ENCODE measurements at regions not wholly inside any gene's neighbourhood (a gene's known extent, or its start where the extent isn't known, plus 50 kb on each side); places are given as distances from the start of the nearest gene placed in this dataset.
A peak's percentile ranks its signal among the peaks of the same experiment; 100 is the strongest.

DNA sequence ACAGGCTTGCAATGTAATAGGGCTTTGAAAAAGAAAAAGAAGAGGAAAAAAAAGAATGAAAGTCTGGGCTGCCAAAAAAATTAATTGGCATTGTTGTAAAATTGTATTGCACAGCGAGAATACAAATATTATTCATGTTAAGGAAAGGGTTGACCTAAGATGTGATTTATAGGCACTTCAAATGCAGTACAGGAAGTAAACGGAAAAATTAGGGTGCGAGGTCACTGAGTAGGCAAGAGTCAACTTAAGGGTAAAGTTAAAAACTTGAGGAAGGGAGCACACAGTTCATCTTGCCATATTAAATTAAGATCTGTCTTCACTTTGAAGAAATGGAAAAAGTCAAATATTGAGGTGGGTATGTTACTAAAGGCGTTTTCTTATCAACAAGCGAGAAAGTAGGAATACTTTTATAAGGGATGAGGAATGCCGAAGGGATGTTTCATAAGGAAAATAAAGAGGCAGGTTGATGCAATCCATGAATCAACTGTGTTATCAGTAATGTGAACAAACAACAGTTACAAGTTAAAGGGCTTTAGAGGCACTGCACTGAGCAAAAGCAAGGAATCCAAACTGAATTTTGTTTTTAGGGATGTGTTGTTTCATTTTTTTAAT, 123.0 kb downstream of the WT1 start:
- DNase-seq (ENCODE audit: extremely low spot score, insufficient read length, low read depth) (no peak), FAIRE-seq (no peak)

GRCh38 chr11:32312865-32313403, 122.4 kb downstream of the WT1 start:
- FAIRE-seq = peak; percentile 38
- DNase-seq (ENCODE audit: extremely low spot score, insufficient read length, low read depth) = no peak

DNA sequence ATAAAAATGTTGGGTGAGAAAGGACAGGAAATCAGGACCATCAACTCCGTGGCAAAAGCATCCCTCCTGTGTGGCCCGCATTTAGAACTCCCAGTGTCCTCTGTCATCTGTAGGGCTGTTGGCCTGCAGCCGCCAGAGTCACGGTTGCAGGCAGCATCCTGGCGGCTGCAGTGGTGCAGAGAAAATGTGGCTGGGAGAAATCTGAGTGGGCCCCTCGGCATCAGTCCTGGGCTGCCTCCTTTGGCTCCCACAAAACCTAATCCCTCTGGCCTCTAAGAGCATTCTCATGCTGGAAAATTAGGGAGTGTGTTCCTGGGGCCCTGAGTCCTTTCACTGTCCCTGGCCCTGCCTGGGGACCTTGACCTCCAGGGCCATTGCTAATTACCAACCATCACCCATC, 121.9 kb downstream of the WT1 start:
- FAIRE-seq = no peak
- no peak for DNase-seq (ENCODE audit: extremely low spot score, insufficient read length, low read depth)

DNA sequence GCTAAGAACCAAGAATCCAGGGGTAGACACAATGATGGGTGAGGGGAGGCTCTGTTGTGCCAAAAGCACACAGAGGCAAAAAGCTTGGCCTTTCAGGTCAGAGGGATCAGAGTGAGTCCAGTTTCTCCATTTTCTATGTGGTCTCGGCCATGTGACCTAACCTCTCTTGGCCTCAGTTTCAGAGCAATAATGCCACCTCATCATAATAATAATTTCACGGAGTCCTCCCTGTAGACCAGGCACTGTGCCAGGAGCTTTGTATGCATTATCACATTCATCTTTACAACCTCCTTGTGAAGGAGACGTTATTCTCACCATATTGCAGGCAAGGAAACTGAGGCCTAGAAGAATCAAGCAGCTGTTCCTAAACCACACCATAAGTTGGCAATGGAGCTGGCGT, 120.2 kb downstream of the WT1 start:
- DNase-seq (ENCODE audit: extremely low spot score, insufficient read length, low read depth) (no peak), FAIRE-seq (no peak)

DNA sequence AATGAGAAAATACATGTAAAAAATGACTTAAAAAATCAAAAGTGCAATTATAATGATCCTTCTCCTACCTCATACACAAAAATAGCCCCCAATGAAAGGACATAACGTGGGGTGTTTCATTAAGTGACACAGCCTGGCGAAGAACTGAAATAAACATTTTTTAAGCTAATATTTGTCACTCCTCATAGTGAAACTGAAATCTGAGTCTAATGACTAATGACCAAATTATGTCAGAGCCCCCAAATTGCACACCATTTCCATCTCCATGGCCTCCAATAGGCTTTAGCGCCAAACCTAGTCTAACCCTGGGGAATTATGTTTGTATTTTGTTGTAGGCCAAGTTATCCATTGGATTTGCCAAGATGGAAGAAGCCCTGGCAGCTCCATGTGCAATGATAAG, 119.1 kb downstream of the WT1 start:
- no peak for DNase-seq (ENCODE audit: extremely low spot score, insufficient read length, low read depth)
- FAIRE-seq = no peak

DNA sequence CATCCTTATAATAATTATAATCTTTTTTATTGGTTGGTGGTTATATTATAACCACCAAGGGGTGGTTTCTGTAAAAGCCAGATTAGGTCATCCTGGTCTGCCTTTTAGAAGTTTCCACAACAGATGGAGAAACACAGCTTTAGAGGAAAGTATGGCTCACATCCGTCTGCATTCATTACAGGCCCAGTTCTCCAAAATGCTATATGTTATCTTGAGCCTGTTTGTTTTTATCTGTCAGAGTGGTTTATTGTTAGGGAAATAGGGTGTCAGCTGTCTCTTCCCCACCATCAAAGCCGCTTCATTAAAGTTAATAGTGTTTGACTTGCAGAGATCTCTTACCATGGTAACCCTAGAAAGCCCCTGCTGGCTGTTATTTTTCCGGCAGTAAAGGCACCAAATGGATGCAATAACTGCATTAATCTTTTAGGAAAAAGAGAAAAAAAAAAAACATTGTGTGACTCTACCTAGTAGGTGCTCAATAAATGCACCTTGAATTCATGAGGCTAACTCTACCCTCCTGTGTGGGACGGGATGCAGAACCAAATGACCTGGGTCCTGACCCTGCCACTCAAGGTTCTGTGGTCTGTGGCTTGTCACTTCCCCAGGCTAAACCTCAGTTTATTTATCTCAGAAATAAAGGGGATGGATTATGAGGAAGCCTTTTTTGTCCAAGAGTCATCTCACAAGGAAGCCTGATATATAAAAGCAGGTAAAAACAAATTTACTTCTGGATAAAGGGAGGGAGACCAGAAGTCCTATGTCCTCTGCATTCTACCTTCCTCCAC, 118.3 kb downstream of the WT1 start:
- DNase-seq (ENCODE audit: extremely low spot score, insufficient read length, low read depth) (no peak), FAIRE-seq (no peak)

- FAIRE-seq = no peak
Observed at GRCh38 chr11:32317643-32318042, 117.7 kb downstream of the WT1 start.

DNA sequence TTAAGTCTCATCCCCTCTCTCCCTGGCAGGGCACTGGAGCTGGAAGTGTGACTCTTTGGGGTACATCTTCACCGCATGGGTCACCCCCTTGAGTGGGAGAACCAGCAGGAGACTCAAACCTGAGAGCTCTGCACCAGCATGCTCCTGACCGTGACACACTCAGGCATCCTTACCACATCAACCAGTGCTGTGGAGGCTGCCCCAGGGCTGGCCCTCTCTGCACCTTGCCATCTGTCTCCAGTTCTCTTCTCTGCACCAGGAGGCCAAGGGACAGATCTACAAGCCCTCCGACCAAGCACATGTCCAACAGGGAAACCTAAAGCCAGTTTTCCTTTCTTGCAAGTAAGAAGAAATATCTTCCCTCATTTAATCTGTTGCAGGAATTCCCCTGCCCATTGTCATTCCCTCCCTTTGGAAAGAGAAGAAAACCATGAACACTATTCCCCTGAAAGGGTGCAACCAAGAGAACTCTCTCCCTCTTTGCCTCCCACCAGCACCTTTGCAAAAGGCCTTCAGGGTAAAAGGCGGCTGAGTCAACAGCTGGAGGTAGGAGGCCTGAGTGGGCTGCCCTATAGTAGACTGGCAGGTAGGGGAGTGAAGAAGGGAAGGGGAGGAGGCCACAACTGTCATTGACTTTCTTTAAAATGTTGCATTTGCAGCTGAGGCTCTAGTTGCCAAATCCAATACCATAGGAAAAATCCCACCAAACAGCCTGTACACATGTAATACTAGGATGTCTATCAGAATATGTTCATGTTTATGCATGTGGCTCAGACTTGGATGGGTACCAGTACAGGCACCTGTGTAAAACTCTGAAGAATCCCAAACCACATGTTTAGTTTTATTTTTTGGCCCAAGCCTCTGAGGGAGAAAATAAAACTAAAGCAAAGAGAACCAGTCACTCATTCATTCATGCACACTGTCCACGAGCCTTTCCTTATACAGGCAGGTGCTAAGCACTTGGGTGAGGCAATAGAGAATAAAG, 117.0 kb downstream of the WT1 start:
- DNase-seq (ENCODE audit: extremely low spot score, insufficient read length, low read depth) = no peak
- FAIRE-seq = no peak

More at GRCh38 chr11:32317643-32318042, 117.7 kb downstream of the WT1 start:
- DNase-seq (ENCODE audit: extremely low spot score, insufficient read length, low read depth) = no peak

- DNase-seq (ENCODE audit: extremely low spot score, insufficient read length, low read depth) (no peak), FAIRE-seq (no peak)
Observed at GRCh38 chr11:32323814-32324130, 111.6 kb downstream of the WT1 start.

GRCh38 chr11:32325187-32325586, 110.2 kb downstream of the WT1 start:
- no peak for DNase-seq (ENCODE audit: extremely low spot score, insufficient read length, low read depth)
- no peak for FAIRE-seq

- FAIRE-seq = no peak
- no peak for DNase-seq (ENCODE audit: extremely low spot score, insufficient read length, low read depth)
Observed at GRCh38 chr11:32325725-32326124, 109.6 kb downstream of the WT1 start.

- no peak for FAIRE-seq
- DNase-seq (ENCODE audit: extremely low spot score, insufficient read length, low read depth) = no peak
Observed at GRCh38 chr11:32326522-32326921, 108.8 kb downstream of the WT1 start.

DNA sequence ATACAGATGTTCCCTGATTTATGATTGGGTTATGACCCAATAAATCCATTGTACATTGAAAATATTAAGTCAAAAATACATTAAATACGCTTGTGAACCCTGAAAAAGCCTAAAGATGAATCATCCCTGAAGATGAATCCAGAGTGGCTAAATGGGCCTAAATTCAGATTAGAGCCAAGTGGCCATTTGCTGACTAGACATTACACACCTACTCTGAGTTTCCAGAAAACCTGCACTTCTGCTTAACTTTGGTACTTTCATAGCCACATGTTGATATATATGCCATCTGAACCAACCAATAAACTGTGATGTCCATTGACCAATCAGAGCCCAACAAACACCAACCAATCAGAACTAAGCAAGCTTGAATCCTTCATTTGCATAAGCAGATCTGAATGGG, 106.9 kb downstream of the WT1 start:
- no peak for DNase-seq (ENCODE audit: extremely low spot score, insufficient read length, low read depth)
- no peak for FAIRE-seq

DNA sequence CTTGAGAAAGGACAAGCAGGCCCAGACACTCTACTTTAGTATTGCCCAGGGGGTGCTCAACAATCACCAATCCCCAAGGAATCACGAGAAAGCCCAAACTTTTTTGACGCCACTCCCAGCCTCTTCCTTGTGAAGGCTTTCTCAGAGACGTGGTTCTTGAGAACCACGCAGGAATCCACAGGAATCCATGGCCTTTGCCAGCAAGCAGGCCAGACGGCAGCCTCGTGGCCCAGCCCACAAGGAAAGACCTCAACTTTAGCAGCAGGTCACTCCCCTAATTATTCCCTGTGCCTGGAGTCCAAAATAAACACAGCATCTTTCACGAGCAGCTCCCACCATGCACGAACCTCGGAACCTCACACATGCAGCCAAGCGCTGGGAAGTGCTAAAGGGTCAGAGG, 104.2 kb downstream of the WT1 start:
- FAIRE-seq (no peak), DNase-seq (ENCODE audit: extremely low spot score, insufficient read length, low read depth) (no peak)

DNA sequence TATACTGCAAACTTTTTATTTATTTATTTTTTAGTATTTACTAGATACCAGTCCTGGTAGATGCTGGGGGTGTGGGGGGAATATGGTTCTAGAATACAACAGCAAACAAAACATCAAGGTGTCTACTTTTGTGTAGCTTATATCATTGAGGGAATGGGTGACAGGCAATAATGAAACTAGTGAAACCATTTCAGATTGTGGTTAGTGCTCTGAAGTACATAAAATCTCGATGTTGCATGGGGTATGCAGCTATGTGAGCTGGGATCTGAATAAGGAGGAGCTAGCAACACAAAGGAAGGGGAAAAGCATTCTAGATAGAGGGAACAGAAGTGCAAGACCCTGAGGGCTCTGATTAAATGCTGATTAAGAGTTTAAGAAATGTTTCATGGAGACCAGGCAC, 103.5 kb downstream of the WT1 start:
- DNase-seq (ENCODE audit: extremely low spot score, insufficient read length, low read depth) (no peak), FAIRE-seq (no peak)

DNA sequence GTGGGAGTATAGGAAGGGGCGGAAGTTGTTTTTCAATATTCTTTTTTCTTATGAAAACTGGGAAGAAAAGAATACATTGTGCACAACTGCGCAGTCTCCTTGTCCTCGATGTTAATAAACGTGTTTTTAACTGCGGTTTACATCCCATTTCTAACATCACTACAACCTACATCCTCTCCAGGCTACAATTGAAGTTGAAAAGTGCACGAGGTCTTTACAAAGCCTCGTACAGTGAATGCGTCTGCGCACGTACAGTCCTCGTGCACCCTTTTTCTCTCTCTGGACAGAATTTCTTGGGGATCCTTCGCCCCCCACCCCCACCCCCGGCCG, 102.4 kb downstream of the WT1 start:
- FAIRE-seq (no peak), DNase-seq (ENCODE audit: extremely low spot score, insufficient read length, low read depth) (no peak)

- no peak for FAIRE-seq
- DNase-seq (ENCODE audit: extremely low spot score, insufficient read length, low read depth) = no peak
Observed at GRCh38 chr11:32333320-32333991, 101.9 kb downstream of the WT1 start.

DNA sequence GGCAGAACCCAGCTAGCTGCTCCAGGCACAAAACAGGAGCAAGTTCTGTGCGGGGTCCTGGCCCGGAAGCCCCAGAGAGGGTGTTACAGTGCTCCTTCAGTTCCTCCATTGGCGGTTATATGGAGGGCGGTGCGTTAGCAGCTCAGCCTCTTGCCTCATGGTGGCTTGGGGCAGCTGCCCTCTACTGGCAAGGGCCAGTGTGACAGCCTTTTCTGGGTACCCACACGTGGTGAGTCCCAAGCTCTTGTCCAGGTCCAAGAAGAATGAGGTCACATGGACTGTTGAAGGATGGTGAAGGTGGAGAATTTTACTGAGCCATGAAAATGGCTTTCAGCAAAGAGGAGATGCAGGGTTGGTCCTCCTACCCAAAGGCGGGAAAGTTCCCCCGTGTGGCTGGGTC, 100.5 kb downstream of the WT1 start:
- DNase-seq (ENCODE audit: extremely low spot score, insufficient read length, low read depth) = no peak
- no peak for FAIRE-seq

Data from GM18507 (cell line).